HG03060 (cell line): ENCODE measurements at regions not wholly inside any gene's neighbourhood (a gene's known extent, or its start where the extent isn't known, plus 50 kb on each side); places are given as distances from the start of the nearest gene placed in this dataset.
"Not testable (repeated sequence)": the region's sequence is repeated elsewhere in the genome, so short reads cannot be mapped to it uniquely, and the experiment has no call there.

ENCODE experiments used
- ATAC-seq: cut with Tn5 transposase; IDR thresholded peaks from one replicate; pipeline ENCODE4 v1.9.1; 2021; ENCODE audit warnings: low read depth, moderate number of reproducible peaks; ENCODE audit not compliant: unreplicated experiment

DNA sequence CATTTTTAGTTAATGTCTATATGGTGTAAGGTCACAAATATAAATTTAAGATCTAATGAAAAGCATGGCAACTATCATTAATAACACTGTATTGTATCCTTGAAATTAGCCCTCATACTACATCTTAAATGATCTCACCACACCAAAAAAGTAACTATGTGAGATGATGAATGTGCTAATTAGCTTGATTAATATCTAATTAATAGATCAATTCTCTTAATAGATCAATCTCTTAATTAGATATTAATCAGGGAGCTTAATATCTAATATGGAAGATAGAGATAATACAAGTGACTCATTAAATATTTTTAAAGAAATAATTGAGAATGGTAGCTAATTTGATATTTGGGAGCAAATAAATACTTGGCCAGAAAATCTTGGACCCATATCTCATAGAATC is 178.5 kb upstream of the FAT3 start:
- no peak for ATAC-seq

DNA sequence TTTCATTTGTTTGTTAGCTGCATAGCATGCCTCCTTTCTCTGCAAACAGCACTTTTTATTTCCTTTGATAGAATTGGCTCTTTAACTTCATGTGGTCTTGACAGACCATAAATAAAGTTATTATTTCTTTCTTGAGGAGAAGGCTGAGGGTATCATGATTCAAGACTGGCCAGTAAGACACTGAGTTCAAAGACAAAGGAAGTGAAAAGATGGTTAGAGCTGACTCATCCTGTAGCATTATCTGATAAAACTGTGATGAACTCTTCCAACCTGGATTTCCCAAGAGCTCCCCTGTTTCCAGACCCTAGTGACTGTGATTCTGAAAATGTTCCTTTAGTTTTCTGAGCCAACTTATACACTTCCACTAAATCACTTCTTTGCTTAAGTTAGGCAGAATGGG is 179.3 kb upstream of the FAT3 start:
- ATAC-seq, result no peak

DNA sequence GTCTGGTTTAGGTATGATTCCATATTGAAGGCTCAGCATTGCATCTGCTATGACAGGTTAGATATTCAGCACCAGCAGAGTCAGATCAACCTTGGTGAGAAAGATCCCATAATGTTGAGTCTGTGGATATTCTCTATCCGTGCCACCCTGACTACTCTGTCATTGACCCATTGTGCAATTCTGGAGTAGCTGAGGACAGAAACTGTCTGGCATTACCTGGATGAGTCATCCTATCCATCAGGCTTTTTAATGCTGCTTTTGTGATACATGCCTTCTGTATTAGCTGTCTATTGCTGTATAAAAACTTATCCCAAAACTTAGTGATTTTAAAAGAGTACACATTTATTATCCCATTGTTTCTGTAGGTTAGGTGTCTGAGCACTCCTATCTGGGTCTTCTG is 189.1 kb upstream of the FAT3 start:
- no peak for ATAC-seq

DNA sequence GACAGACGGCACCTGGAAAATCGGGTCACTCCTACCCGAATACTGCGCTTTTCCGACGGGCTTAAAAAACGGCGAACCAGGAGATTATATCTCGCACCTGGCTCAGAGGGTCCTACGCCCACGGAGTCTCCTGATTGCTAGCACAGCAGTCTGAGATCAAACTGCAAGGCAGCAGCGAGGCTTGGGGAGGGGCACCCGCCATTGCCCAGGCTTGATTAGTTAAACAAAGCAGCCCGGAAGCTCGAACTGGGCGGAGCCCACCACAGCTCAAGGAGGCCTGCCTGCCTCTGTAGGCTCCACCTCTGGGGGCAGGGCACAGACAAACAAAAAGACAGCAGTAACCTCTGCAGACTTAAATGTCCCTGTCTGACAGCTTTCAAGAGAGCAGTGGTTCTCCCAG is 197.5 kb upstream of the FAT3 start:
- not testable (repeated sequence) for ATAC-seq

DNA sequence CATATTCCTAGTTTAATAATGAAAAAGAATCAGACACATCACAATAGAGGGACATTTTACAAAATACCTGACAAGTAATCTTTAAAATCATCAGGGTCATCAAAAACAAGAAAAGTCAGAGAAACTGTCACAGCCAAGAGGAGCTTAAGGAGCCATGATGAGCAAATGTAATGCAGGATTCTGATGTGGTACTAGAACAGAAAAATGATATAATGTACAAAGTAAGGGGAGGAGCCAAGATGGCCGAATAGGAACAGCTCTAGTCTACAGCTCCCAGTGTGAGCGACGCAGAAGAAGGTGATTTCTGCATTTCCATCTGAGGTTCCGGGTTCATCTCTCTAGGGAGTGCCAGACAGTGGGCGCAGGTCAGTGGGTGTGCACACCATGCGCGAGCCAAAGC is 198.0 kb upstream of the FAT3 start:
- no peak for ATAC-seq

DNA sequence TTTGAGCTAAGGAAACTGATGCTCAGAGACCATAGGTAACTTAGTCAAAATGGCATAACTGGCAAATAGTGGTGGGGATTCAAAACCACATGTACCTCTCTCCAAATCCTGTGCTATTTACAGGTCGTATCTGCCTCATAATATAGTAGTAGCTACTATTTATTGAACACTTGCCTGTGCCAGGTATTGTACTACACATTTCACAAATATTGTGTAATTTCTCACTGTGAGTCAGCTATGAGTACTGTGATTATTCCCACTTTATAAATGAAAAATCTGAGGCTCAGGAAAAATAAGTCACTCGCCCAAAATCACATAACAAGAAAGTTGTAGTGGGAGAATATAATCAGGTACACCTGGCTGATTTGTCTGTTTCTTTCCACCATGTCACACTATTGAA is 199.8 kb upstream of the FAT3 start:
- no peak for ATAC-seq

DNA sequence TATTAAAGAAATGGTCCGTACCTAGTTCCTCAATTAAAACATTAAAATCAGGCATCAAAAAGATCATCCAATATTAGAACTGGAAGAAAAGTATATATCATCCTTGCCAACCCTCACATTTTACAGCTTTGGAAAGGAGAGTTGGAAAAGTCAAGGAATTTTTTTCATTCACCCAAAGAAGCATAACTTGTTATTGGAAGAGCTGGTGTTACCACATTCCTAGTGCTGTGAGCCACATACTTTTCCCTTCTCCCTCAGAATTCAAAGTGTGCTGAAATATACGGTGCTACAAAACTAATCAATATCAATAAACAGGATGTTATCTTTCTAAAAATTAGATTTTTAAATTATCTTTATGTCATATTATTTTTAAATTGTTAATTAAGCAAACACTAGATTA is 202.1 kb upstream of the FAT3 start:
- no peak for ATAC-seq

DNA sequence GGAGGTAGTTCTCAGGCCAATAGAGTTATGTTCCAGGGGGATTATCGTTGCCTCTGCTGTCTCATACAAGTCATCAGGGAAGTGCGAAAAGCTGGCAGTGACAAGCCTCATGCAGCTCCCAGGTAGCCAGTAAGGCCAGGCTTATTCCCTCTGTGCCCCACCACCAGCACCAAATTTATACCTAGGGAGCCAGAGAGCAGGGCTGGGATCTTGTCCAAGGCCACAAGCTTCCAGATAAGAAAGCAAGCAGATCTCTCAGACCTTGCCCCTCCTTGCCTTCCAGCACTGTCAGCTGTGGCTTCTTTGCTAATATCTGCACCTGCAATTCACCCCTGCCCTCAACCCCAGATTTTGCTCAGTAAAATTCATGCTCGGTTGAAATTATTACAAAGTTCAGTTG is 206.3 kb upstream of the FAT3 start:
- no peak for ATAC-seq

DNA sequence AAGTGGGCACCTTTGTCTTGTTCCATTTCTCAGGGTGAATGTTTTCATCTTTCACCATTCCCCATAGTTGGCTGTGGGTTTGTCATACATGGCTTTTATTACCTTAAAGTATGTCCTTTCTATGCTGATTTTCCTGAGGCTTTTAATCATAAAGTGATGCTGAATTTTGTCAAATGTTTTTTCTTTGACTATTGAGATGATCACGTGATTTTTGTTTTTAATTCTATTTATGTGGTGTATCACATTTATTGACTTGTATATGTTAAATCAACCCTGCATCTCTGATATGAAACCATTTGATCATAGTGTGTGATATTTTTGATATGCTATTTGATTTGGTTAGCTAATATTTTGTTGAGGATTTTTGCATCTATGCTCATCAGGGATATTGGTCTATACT is 216.4 kb upstream of the FAT3 start:
- no peak for ATAC-seq

DNA sequence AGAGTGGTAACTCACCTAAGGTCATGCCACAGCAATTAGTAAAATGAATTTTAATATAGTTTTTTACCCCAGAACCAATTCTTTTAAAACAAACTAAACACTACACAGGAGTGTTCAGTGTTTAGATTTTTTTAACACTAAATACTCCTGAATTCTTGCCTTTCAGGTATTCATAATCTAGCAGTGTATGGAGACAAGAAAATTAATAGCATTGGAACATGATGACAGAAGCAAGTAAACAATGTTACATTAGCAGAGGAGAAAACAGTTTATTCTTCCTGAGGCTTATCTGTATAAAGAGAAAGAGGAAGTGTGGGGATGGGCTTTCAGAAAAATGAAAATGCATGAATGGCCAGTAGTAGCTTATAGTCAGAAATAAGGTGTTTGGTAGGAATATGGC is 222.1 kb upstream of the FAT3 start:
- no peak for ATAC-seq

DNA sequence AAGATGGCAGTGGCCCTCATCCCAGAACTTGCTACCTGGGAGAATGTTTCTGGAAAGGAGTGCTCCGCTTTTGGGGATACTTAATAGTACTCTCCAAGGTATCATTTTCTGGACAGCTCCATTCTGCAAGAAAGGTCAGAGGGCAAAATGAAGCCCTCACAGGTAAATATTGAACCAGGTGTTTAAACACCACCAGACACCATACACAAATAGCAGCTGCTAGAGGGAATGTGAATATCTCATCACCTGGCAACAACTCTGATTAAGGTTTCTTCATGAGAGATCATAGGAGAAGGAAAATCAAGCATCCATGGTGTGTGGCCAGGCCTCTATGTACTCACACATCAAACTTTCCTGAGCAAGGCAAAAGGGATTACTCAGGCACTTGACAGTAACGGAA is 226.1 kb upstream of the FAT3 start:
- ATAC-seq, result no peak

DNA sequence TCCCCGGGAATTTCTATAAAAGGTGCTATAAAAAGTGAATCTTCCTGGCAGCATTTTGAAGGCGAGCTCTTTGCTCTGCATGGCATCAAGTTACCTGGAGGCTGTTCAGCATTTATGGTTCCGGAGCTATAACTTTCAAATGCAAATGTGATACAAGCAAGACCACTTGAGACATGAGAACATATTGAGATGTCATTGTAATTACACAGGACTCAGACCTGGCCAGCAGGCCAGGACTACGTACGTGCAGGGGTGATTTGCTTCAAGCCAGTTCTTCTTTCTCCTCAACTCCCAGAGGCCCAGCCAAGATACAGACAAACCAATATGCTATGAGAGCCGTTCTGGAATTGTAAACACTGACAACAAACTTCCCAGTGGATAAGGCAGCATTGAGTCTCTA is 227.4 kb upstream of the FAT3 start:
- no peak for ATAC-seq

DNA sequence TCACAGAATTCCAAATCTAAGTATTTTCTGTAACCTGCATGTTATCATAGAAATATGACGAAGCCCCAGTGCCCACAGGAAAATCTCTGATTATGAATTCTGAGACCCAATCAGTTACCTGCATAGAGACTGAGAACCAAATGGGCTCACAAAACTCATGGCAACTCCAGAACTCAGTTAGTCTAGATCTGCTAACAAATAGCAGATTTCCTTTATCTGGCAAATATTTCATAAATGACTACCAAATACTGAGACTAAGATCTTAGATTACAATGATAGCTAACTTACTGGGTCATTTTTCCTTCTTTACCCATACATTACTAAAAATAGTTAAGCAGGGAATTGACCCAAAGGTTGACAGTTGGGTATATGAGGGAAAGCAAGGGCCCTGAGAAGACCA is 228.1 kb upstream of the FAT3 start:
- no peak for ATAC-seq

DNA sequence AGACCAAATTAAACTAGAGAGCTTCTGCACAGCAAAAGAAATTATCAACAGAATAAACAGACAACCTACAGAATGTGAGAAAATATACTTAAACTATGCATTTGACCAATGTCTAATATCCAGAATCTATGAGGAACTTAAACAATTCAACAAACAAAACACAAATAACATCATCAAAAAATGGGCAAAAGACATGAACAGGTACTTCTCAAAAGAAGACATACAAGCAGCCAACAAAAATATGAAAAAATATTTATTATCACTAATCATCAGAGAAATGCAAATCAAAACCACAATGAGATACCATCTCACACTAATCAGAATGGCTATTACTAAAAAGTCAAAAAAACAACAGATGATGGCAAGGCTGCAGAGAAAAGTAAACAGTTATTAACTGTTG is 236.2 kb upstream of the FAT3 start:
- not testable (repeated sequence) for ATAC-seq

DNA sequence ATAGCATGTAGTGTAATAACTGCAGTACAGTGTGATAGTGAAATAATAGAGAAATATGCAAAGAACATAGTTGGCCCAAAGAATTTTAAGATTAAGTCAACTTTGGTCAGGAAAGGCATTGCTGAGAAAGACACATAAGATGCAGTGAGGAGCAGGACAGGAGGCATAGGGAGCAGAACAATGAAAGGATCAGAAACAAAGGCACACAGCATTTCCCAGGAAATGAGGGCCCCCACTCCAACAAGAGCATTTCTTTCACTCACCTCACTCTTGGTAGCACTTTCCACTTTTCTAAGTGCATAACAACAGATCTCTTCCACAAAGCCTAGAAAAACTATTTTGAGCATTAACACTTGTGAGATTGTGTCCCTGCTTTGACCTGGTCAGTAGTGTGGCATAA is 238.4 kb upstream of the FAT3 start:
- no peak for ATAC-seq

DNA sequence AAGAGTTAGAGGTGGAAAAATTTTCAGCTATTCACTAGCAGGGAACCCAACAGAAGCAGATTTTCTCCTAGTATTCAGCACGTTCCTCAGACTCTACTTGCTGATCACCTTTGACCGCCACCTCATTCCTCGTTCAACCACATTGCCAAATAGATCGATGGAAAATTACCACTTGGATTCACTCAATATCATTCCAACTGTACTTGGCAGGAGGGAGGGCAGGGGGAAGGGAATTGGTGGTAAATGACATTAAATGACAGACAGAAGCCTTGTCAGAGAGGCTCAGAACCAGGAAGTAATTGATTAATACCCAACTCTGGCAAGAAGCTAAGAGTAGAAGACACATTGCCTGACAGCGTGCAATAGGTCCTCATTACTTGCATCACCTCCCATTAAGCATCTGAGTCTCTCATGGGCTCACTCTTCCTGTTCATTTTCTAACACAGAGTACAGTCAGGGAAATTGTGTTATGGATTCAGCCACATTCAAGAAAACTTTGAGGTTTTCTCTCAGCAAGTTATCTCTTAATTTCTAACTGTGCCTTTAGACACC is 240.5 kb upstream of the FAT3 start:
- ATAC-seq, result no peak

DNA sequence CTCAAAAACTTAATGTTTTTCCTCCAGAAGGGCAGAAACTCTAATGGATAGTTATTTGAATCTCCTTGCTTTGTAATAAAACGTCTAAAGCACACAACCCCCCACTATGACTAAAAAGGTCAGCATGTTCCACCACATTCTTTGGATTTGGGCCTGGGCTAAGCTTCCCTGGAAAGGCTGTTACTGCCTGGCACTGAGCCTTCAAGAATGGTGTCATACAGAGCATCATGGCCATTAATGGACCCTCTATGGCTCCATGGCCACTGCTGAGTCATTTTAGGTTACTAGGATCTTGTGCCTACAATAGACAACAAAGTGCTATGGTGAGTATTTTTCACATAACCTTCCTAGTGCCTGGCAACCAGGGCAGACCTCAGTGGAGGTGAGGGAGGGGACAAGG is 242.6 kb upstream of the FAT3 start:
- ATAC-seq, result no peak

DNA sequence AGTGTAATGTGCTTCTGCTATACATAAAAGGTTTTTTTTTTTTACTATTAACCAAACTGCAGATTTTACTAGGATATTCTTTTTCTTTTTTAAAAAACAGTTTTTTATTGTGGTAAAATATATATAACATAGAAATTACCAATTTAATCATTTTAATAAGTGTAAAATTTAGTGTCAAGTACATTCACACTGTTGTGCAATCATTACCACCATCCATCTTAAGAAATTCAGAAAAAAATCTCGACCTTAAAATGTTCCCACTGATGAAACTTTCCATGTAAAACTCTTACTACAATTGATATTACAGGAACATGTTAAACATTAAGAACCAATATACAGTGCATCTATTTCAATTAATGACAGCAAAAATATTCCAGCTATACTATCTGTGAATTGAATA is 244.8 kb upstream of the FAT3 start:
- no peak for ATAC-seq

DNA sequence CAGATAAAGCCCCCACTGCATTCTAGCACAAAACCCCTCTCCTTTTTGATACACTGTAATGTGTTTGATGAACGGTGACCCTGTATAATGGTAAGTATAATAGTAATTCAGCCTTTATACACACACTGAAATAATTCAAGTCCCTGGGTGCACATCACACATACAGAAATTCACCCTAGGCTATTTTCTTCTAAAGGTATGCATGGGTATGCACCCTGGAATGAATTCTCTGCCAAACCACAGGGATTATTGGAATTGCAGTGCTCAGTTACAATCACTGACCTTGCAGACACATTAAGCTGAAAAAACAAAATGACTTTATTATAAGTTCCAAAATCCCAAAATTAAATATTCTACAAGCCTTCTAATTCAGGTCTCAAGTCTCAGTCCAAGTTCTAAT is 245.9 kb upstream of the FAT3 start:
- no peak for ATAC-seq

DNA sequence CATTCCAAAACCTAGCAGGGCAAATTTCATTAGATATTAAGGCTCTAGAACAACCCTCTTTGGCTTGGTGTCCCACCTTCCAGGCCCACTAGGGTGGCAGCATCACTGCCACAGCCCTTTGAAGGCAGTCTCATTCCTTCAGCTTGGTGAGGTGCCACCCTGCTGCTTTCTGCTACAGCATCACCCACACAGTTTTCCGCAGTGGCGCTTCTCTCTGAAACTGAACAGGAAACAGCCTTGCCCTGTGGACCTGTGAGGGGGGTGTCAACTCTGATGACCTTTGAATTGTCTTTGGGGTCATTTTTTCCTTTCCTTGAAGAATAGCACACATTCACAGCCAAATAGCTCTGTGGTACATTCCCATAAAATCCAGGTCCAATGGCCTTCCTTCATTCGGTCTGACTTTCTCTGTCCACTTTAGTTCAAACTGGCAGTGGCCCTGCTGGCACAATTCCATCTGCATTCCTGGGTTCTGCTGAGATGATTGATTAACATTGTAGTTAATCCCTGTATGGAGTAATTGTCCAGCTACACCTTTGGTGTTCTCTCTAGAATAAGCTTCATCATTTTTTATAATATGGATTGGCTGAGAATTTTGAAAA is 251.9 kb upstream of the FAT3 start:
- no peak for ATAC-seq

DNA sequence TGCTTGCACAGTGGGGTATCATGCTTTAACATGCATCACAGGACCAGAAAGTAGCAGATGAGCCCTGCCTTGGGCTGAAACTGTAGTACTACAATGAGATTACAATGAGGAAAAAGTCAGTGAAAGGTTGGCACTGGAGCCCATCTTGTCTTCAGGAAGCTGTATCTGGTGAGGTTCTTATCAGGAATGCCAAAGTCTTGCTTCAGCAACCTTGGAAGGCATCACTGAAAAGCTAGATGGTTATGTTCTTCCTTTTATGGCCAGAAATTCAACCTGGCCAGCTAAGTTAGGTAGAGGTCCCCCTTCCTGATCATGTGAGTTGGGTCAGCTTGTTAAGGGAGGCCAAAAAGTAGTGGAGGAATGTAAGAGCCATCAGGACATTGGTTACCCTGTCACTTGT is 254.0 kb upstream of the FAT3 start:
- ATAC-seq, result no peak

DNA sequence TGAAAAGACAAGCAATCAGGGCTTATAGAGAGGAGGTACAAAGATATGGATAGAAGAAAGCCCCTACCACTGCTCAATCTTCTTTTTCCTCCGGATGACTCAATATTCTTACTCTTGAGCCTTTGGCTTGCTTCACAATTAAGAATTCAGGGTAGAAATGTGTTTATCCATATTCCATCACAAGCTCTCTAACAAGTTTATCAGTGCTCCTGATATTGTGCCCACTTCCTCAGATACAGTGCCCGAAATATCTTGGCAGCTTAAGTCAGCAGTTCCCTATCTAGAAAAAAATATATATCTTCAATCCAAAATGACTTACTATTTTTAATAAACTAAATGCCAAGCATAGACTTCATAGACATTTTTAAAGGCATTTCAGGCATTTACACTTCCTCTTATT is 255.1 kb upstream of the FAT3 start:
- no peak for ATAC-seq

DNA sequence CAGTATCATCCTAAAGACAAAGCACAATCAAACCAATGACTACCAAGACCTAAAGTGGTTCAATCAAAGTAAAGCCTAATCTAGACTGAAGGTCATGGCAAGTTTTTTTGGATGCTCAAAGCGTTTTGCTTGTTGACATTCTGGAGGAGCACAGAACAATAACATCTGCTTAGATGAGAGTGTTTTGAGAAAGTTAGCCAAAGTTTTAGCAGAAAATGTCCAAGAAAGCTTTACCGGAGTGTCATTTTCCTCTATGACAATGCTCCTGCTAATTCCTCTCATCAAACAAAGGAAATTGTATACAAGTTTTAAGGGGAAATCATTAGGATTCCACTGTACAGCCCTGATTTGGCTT is 256.9 kb upstream of the FAT3 start:
- ATAC-seq, result no peak
